ENCODE measurements at regions not wholly inside any gene's neighbourhood (a gene's known extent, or its start where the extent isn't known, plus 50 kb on each side); places are given as distances from the start of the nearest gene placed in this dataset.

DNA sequence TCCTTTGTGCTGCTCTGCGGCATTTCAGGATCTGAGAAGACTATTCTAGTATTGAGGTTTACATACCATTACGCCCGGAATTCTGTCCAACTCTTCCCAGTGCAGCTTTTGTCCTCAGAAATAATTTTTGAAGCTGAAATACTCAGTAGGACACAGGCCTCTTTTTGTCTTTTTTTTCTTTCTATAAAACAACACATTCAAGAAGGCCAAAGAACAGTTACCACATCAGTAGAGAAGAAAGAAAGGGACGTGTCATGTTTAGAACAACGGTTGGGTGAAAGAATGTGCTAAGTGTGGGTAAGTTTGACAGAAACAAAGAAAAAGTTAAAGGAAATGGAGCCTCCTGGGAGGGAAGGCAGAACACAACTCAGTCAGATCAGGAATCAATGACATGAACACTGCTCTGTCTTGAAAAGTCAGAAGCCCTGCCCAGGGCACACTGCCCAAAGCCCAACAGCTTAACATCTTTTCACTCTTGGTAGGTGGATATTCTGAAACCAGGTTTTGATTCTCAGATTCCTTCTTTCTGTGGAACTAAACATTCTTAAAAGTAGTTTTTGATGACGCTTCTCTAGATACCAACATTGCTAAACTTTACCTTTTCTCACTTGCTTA lies 198.6 kb upstream of the CWC22 start:
- Histone ChIP-seq H3K27ac (ENCODE audit: low read depth, low read length) (no peak overlapping the region), H3K9me3 (ENCODE audit: control insufficient read depth, insufficient read depth, low read length) (no peaks in the 10 kb centered on the region), H3K4me3 (ENCODE audit: low read depth, low read length) (no peak overlapping the region), H3K27me3 (ENCODE audit: control insufficient read depth, insufficient read depth, low read length) (no peaks in the 10 kb centered on the region)
- POLR2A ChIA-PET = no interaction called here
- TF ChIP-seq, protein P1, sequence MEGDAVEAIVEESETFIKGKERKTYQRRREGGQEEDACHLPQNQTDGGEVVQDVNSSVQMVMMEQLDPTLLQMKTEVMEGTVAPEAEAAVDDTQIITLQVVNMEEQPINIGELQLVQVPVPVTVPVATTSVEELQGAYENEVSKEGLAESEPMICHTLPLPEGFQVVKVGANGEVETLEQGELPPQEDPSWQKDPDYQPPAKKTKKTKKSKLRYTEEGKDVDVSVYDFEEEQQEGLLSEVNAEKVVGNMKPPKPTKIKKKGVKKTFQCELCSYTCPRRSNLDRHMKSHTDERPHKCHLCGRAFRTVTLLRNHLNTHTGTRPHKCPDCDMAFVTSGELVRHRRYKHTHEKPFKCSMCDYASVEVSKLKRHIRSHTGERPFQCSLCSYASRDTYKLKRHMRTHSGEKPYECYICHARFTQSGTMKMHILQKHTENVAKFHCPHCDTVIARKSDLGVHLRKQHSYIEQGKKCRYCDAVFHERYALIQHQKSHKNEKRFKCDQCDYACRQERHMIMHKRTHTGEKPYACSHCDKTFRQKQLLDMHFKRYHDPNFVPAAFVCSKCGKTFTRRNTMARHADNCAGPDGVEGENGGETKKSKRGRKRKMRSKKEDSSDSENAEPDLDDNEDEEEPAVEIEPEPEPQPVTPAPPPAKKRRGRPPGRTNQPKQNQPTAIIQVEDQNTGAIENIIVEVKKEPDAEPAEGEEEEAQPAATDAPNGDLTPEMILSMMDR (IDR thresholded peaks at IDR 0.05; ENCODE audit: low read depth, low read length) = no peak
- CTCF ChIA-PET = no interaction called here
- DNase-seq (ENCODE audit: low read depth, low spot score) = no peak

GRCh38 chr2:180203972-180204371 lies 196.9 kb upstream of the CWC22 start:
- Histone ChIP-seq H3K27ac (ENCODE audit: low read depth, low read length) (no peak overlapping the region), H3K9me3 (ENCODE audit: control insufficient read depth, insufficient read depth, low read length) (no peaks in the 10 kb centered on the region), H3K4me3 (ENCODE audit: low read depth, low read length) (no peak overlapping the region), H3K27me3 (ENCODE audit: control insufficient read depth, insufficient read depth, low read length) (no peaks in the 10 kb centered on the region)
- ChIA-PET POLR2A (no interaction called here), CTCF (no interaction called here)
- TF ChIP-seq, protein P1 (IDR thresholded peaks at IDR 0.05; ENCODE audit: low read depth, low read length) = no peak
- DNase-seq (ENCODE audit: low read depth, low spot score) = no peak

DNA sequence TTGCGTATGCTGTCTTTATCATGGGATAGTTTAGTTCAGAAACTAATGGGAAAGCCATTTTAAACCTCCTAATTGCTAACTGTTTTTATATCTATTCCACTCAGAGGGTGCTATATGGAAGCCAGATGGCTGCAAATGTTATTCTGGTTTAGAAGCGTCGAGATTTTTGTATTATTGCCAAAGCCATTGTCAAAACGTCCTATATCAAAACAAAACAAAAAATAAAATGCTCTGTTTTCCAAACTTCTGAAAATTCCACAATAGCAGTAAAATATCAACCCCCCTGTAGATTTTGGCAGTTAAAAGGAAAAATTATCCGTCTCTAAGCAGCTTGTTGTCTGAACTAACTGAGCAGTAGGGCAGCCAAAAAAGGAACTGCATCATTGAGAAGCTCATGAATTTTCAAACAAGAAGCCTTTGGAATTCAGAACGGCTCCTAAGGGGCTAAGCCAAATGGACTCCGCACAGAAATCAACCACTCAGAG lies 195.4 kb upstream of the CWC22 start:
- TF ChIP-seq, protein P1 (IDR thresholded peaks at IDR 0.05; ENCODE audit: low read depth, low read length) = no peak
- Histone ChIP-seq H3K9me3 (ENCODE audit: control insufficient read depth, insufficient read depth, low read length) (no peaks in the 10 kb centered on the region), H3K4me3 (ENCODE audit: low read depth, low read length) (no peak overlapping the region), H3K27me3 (ENCODE audit: control insufficient read depth, insufficient read depth, low read length) (no peaks in the 10 kb centered on the region), H3K27ac (ENCODE audit: low read depth, low read length) (no peak overlapping the region)
- ChIA-PET POLR2A (no interaction called here), CTCF (no interaction called here)
- DNase-seq (ENCODE audit: low read depth, low spot score) = no peak

DNA sequence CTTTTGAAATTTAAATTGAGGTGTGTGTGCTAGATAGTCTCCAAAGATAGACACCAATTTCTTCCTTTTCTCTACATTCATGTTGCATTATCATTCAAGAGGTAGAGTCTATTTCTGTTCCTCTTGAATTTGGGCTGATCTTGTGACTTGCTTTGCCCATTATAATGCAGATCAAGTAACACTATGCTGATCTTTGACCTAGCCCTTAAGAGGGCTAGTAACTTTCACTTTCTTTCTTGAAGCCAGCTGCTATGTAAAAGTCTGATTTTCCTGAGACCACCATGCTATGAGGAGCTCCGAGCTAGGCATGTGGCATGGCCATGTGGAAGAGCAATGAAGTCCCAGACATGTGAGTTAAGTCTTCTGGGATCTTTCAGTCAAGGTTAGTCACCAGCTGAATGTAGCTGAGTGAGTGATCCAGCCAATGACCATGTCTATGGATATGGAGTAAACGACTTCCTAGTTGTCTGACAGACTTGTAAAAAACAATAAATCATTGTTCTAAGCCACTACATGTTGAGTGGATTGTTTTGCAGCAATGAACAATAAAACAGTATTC lies 189.4 kb upstream of the CWC22 start:
- CTCF ChIA-PET = no interaction called here
- H3K27ac ChIP-seq (ENCODE audit: low read depth, low read length) = no peak overlapping the region
- no peaks in the 10 kb centered on the region for H3K27me3 ChIP-seq (ENCODE audit: control insufficient read depth, insufficient read depth, low read length)
- H3K9me3 ChIP-seq (ENCODE audit: control insufficient read depth, insufficient read depth, low read length) = no peaks in the 10 kb centered on the region
- no peak overlapping the region for H3K4me3 ChIP-seq (ENCODE audit: low read depth, low read length)
- POLR2A ChIA-PET = no interaction called here
- DNase-seq (ENCODE audit: low read depth, low spot score) = no peak
- TF ChIP-seq, protein P1 (IDR thresholded peaks at IDR 0.05; ENCODE audit: low read depth, low read length) = no peak

- CTCF ChIA-PET = interaction anchor here (1.6 kb wide), 1 partner anchor 70 kb away, joined by 6 read pairs; no protein-coding TSS in a partner anchor
- POLR2A ChIA-PET = no interaction called here
- H3K9me3 ChIP-seq (ENCODE audit: control insufficient read depth, insufficient read depth, low read length) = no peaks in the 10 kb centered on the region
- DNase-seq (ENCODE audit: low read depth, low spot score) = no peak
- H3K4me3 ChIP-seq (ENCODE audit: low read depth, low read length) = no peak overlapping the region
- TF ChIP-seq, protein P1 (IDR thresholded peaks at IDR 0.05; ENCODE audit: low read depth, low read length) = no peak
- H3K27ac ChIP-seq (ENCODE audit: low read depth, low read length) = no peak overlapping the region
- no peaks in the 10 kb centered on the region for H3K27me3 ChIP-seq (ENCODE audit: control insufficient read depth, insufficient read depth, low read length)
These were observed 188.8 kb upstream of the CWC22 start for GRCh38 chr2:180195847-180196246.
